Ascending aorta (tissue), 2 donors: ENCODE measurements at regions not wholly inside any gene's neighbourhood (a gene's known extent, or its start where the extent isn't known, plus 50 kb on each side); places are given as distances from the start of the nearest gene placed in this dataset.
A peak's percentile ranks its signal among the peaks of the same experiment; 100 is the strongest.

Experiments used
- DNase-seq, 2 donors: peaks; one replicate each; pipeline ENCODE4 v3.0.0-alpha.2; 2019; ENCODE audit warnings: low spot score in 2 of 2
- H3K27ac ChIP-seq, 2 donors: fragments of 200-600 bp; sonication (generic); one replicate each; pipeline ENCODE4 v1.5.1; 2016 to 2017; ENCODE audit warnings: mild to moderate bottlenecking in 1 of 2
- H3K27me3 ChIP-seq: fragments of 200-600 bp; sonication (generic); one replicate; pipeline ENCODE4 v1.5.1; 2017
- H3K36me3 ChIP-seq, 2 donors: fragments of 200-600 bp; sonication (generic); one replicate each; pipeline ENCODE4 v1.5.1; 2016
- H3K4me1 ChIP-seq, 2 donors: fragments of 200-600 bp; sonication (generic); one replicate each; pipeline ENCODE4 v1.5.1; 2016 to 2017; ENCODE audit warnings: mild to moderate bottlenecking in 1 of 2
- H3K4me3 ChIP-seq, 2 donors: fragments of 200-600 bp; sonication (generic); one replicate each; pipeline ENCODE4 v1.5.1; 2016 to 2017; ENCODE audit warnings: mild to moderate bottlenecking in 1 of 2
- H3K9me3 ChIP-seq, 2 donors: fragments of 200-600 bp; sonication (generic); one replicate each; pipeline ENCODE4 v1.5.1; 2016
- CTCF ChIP-seq, 3 experiments: fragments of 200-600 bp in 2 of 3; fragments of 450-650 bp in 1 of 3; sonication (generic) in 2 of 3; IDR thresholded peaks; one replicate each; pipeline ENCODE4 v1.5.1; 2016 to 2019; ENCODE audit warnings: antibody characterized with exemption in 3 of 3, mild to moderate bottlenecking in 1 of 3, moderate library complexity in 1 of 3
- intact Hi-C: fragments of 100-400 bp; cut with DNase I; formaldehyde crosslinking; loops from one replicate; pipeline ENCODE4 v1.15.1; 2023

- no peak for DNase-seq
- TF ChIP-seq CTCF (IDR thresholded peaks at IDR 0.05): no peak
- peaks cover 0 to 7% of the 10 kb centered on the region in 2 donors for H3K4me1 ChIP-seq
- H3K9me3 ChIP-seq: no peaks in the 10 kb centered on the region
- H3K27me3 ChIP-seq: no peaks in the 10 kb centered on the region
- H3K27ac ChIP-seq: no peak overlapping the region
- no peak overlapping the region for H3K4me3 ChIP-seq
- H3K36me3 ChIP-seq: no peaks in the 10 kb centered on the region
- intact Hi-C loops: loop anchor here (5.0 kb wide), 1 partner anchor 53 kb away; no protein-coding TSS in a partner anchor
Measured at GRCh38 chr14:89479802-89480201, 62.8 kb upstream of the FOXN3 start.

GRCh38 chr14:89477391-89477790 lies 60.4 kb upstream of the FOXN3 start:
- intact Hi-C loops: loop anchor here (5.0 kb wide), 1 partner anchor 50 kb away; no protein-coding TSS in a partner anchor
- peak overlapping the region in 1 of 2 donors; percentile 10 for H3K4me3 ChIP-seq
- TF ChIP-seq CTCF (IDR thresholded peaks at IDR 0.05): no peak
- no peaks in the 10 kb centered on the region for H3K9me3 ChIP-seq
- H3K27ac ChIP-seq: peak overlapping the region; percentile 59 to 78
- no peaks in the 10 kb centered on the region for H3K27me3 ChIP-seq
- peak in 1 of 2 donors; percentile 76 for DNase-seq
- H3K4me1 ChIP-seq: peaks cover 0 to 7% of the 10 kb centered on the region in 2 donors
- H3K36me3 ChIP-seq: no peaks in the 10 kb centered on the region

GRCh38 chr14:89476354-89476896 lies 59.4 kb upstream of the FOXN3 start:
- no peak for TF ChIP-seq CTCF (IDR thresholded peaks at IDR 0.05)
- Histone ChIP-seq H3K27ac (peak overlapping the region in 1 of 2 donors; percentile 78), H3K4me1 (peaks cover 0 to 7% of the 10 kb centered on the region in 2 donors), H3K4me3 (no peak overlapping the region), H3K27me3 (no peaks in the 10 kb centered on the region), H3K9me3 (no peaks in the 10 kb centered on the region), H3K36me3 (no peaks in the 10 kb centered on the region)
- no peak for DNase-seq
- intact Hi-C loops: loop anchor here (5.0 kb wide), 1 partner anchor 49 kb away; no protein-coding TSS in a partner anchor

- no peak for DNase-seq
- H3K9me3 ChIP-seq: no peaks in the 10 kb centered on the region
- intact Hi-C loops: no loop called here
- no peak overlapping the region for H3K27ac ChIP-seq
- H3K4me3 ChIP-seq: no peak overlapping the region
- H3K36me3 ChIP-seq: no peaks in the 10 kb centered on the region
- TF ChIP-seq CTCF (IDR thresholded peaks at IDR 0.05): no peak
- no peaks in the 10 kb centered on the region for H3K27me3 ChIP-seq
- H3K4me1 ChIP-seq: peaks cover 11 to 20% of the 10 kb centered on the region in 2 donors
Measured at GRCh38 chr14:89474464-89474863, 57.4 kb upstream of the FOXN3 start.

- H3K9me3 ChIP-seq: no peaks in the 10 kb centered on the region
- H3K36me3 ChIP-seq: no peaks in the 10 kb centered on the region
- no peak overlapping the region for H3K4me3 ChIP-seq
- no peak for TF ChIP-seq CTCF (IDR thresholded peaks at IDR 0.05)
- H3K27me3 ChIP-seq: no peaks in the 10 kb centered on the region
- H3K27ac ChIP-seq: no peak overlapping the region
- intact Hi-C loops: no loop called here
- H3K4me1 ChIP-seq: peaks cover 11 to 20% of the 10 kb centered on the region in 2 donors
- no peak for DNase-seq
Measured at GRCh38 chr14:89473989-89474388, 57.0 kb upstream of the FOXN3 start.
